Endodermal cell (in vitro differentiated cells): ENCODE measurements at regions not wholly inside any gene's neighbourhood (a gene's known extent, or its start where the extent isn't known, plus 50 kb on each side); places are given as distances from the start of the nearest gene placed in this dataset.
A peak's percentile ranks its signal among the peaks of the same experiment; 100 is the strongest.

Experiments used
- DNase-seq: peaks from one replicate; pipeline ENCODE4 v3.0.0-alpha.2; 2017
- H3K27ac ChIP-seq: 2 replicates; pipeline ENCODE4 v1.5.1; 2013; ENCODE audit warnings: mild to moderate bottlenecking, low read depth, low read length, moderate library complexity
- H3K27me3 ChIP-seq: 2 replicates; pipeline ENCODE4 v1.6.1; 2013; ENCODE audit warnings: mild to moderate bottlenecking, low read length, moderate library complexity; ENCODE audit not compliant: insufficient read depth, control insufficient read depth, poor library complexity, severe bottlenecking
- H3K36me3 ChIP-seq: 2 replicates; pipeline ENCODE4 v1.7.0; 2013; ENCODE audit warnings: mild to moderate bottlenecking, low read length, moderate library complexity; ENCODE audit not compliant: control insufficient read depth, insufficient read depth
- H3K4me1 ChIP-seq: one replicate; pipeline ENCODE4 v1.7.0; 2013; ENCODE audit warnings: low read length; ENCODE audit not compliant: control insufficient read depth, insufficient read depth
- H3K4me3 ChIP-seq: 2 replicates; pipeline ENCODE4 v1.5.1; 2013; ENCODE audit warnings: mild to moderate bottlenecking, low read length, moderate library complexity
- H3K9ac ChIP-seq: 2 replicates; pipeline ENCODE4 v1.6.1; 2013; ENCODE audit warnings: mild to moderate bottlenecking, low read length, moderate library complexity; ENCODE audit not compliant: poor library complexity, severe bottlenecking; ENCODE audit errors: extremely low read depth
- H3K9me3 ChIP-seq: 2 replicates; pipeline ENCODE4 v1.6.1; 2013; ENCODE audit warnings: mild to moderate bottlenecking, low read length, moderate library complexity; ENCODE audit not compliant: control insufficient read depth
- H3K27ac Mint-ChIP-seq: 2 replicates; pipeline ENCODE4 v1.8.0; 2020; ENCODE audit warnings: mixed read lengths
- H3K27me3 Mint-ChIP-seq: 2 replicates; pipeline ENCODE4 v1.8.0; 2021; ENCODE audit warnings: mild to moderate bottlenecking, mixed read lengths; ENCODE audit not compliant: insufficient read depth
- H3K36me3 Mint-ChIP-seq: 2 replicates; pipeline ENCODE4 v1.8.0; 2020; ENCODE audit warnings: low read depth, mixed read lengths
- H3K4me1 Mint-ChIP-seq: 2 replicates; pipeline ENCODE4 v1.8.0; 2020; ENCODE audit warnings: mixed read lengths
- H3K4me3 Mint-ChIP-seq: 2 replicates; pipeline ENCODE4 v1.8.0; 2020; ENCODE audit warnings: mild to moderate bottlenecking, moderate library complexity, mixed read lengths
- H3K9me3 Mint-ChIP-seq: 2 replicates; pipeline ENCODE4 v1.8.0; 2020; ENCODE audit warnings: mild to moderate bottlenecking, mixed read lengths
- CTCF ChIP-seq: fragments of 200-600 bp; sonication (generic); conservative IDR thresholded peaks from 2 replicates; pipeline ENCODE4 v1.5.0; 2021; ENCODE audit warnings: antibody characterized with exemption, mild to moderate bottlenecking
- WGBS, 2 experiments: methylation state at CpG; one replicate each; pipeline versions ENCODE4 v1.1.5 to v1.1.7; 2013; ENCODE audit warnings: missing lambda C conversion rate in 2 of 2, mixed read lengths in 1 of 2; ENCODE audit not compliant: insufficient coverage in 1 of 2, insufficient read length in 1 of 2; 5-methylcytosine and 5-hydroxymethylcytosine counted together

- Mint-ChIP-seq H3K36me3 (no peaks in the 10 kb centered on the region), H3K27me3 (no peaks in the 10 kb centered on the region), H3K9me3 (no peaks in the 10 kb centered on the region), H3K4me3 (no peak overlapping the region), H3K27ac (no peak overlapping the region), H3K4me1 (no peaks in the 10 kb centered on the region)
- no peaks in the 10 kb centered on the region for H3K36me3 ChIP-seq
- no peak overlapping the region for H3K27ac ChIP-seq
- no peak overlapping the region for H3K4me3 ChIP-seq
- TF ChIP-seq CTCF, result peak; percentile 76
- H3K9me3 ChIP-seq, result no peaks in the 10 kb centered on the region
- no peak overlapping the region for H3K9ac ChIP-seq
- no peaks in the 10 kb centered on the region for H3K27me3 ChIP-seq
- no peak for DNase-seq
- no peaks in the 10 kb centered on the region for H3K4me1 ChIP-seq
- 100% methylated on average over 1 of the region's 1 CpG; no CpG with 5 or more reads in 1 of the 2 experiments for WGBS, 2 experiments
Measured at GRCh38 chr1:82090104-82090503, 289.4 kb downstream of the ADGRL2 start.

GRCh38 chr1:82086739-82087138, 286.0 kb downstream of the ADGRL2 start:
- no peak overlapping the region for H3K9ac ChIP-seq
- 50 to 63% methylated on average over 2 of the region's 2 CpGs for WGBS, 2 experiments
- TF ChIP-seq CTCF, result no peak
- no peak for DNase-seq
- Mint-ChIP-seq H3K9me3 (no peaks in the 10 kb centered on the region), H3K27me3 (no peaks in the 10 kb centered on the region), H3K4me1 (peaks cover 3% of the 10 kb centered on the region), H3K4me3 (no peak overlapping the region), H3K36me3 (no peaks in the 10 kb centered on the region), H3K27ac (no peak overlapping the region)
- no peak overlapping the region for H3K4me3 ChIP-seq
- H3K27ac ChIP-seq, result no peak overlapping the region
- H3K4me1 ChIP-seq, result no peaks in the 10 kb centered on the region
- no peaks in the 10 kb centered on the region for H3K9me3 ChIP-seq
- H3K27me3 ChIP-seq, result no peaks in the 10 kb centered on the region
- H3K36me3 ChIP-seq, result no peaks in the 10 kb centered on the region

- no peak for DNase-seq
- Mint-ChIP-seq H3K36me3 (no peaks in the 10 kb centered on the region), H3K27me3 (peaks cover 2% of the 10 kb centered on the region), H3K27ac (no peak overlapping the region), H3K4me3 (no peak overlapping the region), H3K9me3 (no peaks in the 10 kb centered on the region), H3K4me1 (peaks cover 19% of the 10 kb centered on the region)
- Histone ChIP-seq H3K27me3 (no peaks in the 10 kb centered on the region), H3K27ac (no peak overlapping the region), H3K4me1 (peaks cover 18% of the 10 kb centered on the region), H3K9ac (no peak overlapping the region), H3K4me3 (no peak overlapping the region), H3K9me3 (no peaks in the 10 kb centered on the region), H3K36me3 (no peaks in the 10 kb centered on the region)
- WGBS, 2 experiments, result 92% methylated on average over 1 of the region's 1 CpG; no CpG with 5 or more reads in 1 of the 2 experiments
- TF ChIP-seq CTCF, result no peak
Measured at GRCh38 chr1:82079607-82080006, 278.9 kb downstream of the ADGRL2 start.
